HCT116 (cell line): ENCODE measurements at regions not wholly inside any gene's neighbourhood (a gene's known extent, or its start where the extent isn't known, plus 50 kb on each side); places are given as distances from the start of the nearest gene placed in this dataset.

Experiments
- ATAC-seq: fragments of 200-7000 bp; cut with Tn5 transposase; 2 replicates; pipeline ENCODE4 v1.9.1; 2020; ENCODE audit warnings: mild to moderate bottlenecking, moderate library complexity
- BruUV-seq: library from RNA; stranded (reverse); fragments of 400-500 nt; replicated peaks from 2 replicates; lab custom pipeline; 2021; lab: Mats Ljungman, UMichigan
- CTCF ChIA-PET: fragments of 300-600 bp; sonication (Branson Sonifier 250); formaldehyde crosslinking; loops from one replicate; lab custom pipeline; 2021; ENCODE audit warnings: antibody characterized with exemption; lab: Charles Lee
- POLR2A ChIA-PET: fragments of 300-600, 350-600 bp; sonication (Branson Sonifier 250); formaldehyde crosslinking; loops from one replicate; lab custom pipeline; 2021; ENCODE audit warnings: antibody characterized with exemption; lab: Charles Lee
- RAD21 ChIA-PET, 2 experiments: fragments of 300-600 bp; sonication (Branson Sonifier 250); formaldehyde crosslinking; loops; one replicate each; lab custom pipeline; 2023; ENCODE audit warnings: low total read pairs in 2 of 2; ENCODE audit not compliant: uncharacterized antibody in 2 of 2, unreplicated experiment in 2 of 2, low non-redundant PET in 1 of 2; lab: Charles Lee
- DNase-seq: peaks from one replicate; pipeline ENCODE4 v3.0.0-alpha.2; 2010; ENCODE audit warnings: low read depth, low spot score
- H2AFZ ChIP-seq: fragments of 200-600 bp; shearing (Covaris generic), sonication (generic); 2 replicates; pipeline ENCODE4 v1.6.1; 2017; ENCODE audit warnings: low read depth, mixed run types, mixed read lengths, antibody characterized with exemption, low read length; ENCODE audit not compliant: poor library complexity, severe bottlenecking
- H3K27ac ChIP-seq: 2 replicates; pipeline ENCODE4 v1.5.1; 2012; ENCODE audit warnings: low read depth, low read length
- H3K27me3 ChIP-seq: fragments of 200-600 bp; sonication (generic); 2 replicates; pipeline ENCODE4 v1.6.1; 2016; ENCODE audit warnings: mixed run types, low read length, mixed read lengths; ENCODE audit not compliant: insufficient read depth
- H3K36me3 ChIP-seq, 2 experiments: fragments of 200-500 bp in 1 of 2; fragments of 200-600 bp in 1 of 2; sonication (Bioruptor generic) in 1 of 2; sonication (generic) in 1 of 2; 2 replicates each; pipeline versions ENCODE4 v1.5.1 to v1.6.1; 2014 to 2016; ENCODE audit warnings: low read length in 2 of 2, inconsistent platforms in 1 of 2, mixed read lengths in 1 of 2, mixed run types in 1 of 2; ENCODE audit not compliant: insufficient read depth in 2 of 2, control insufficient read depth in 1 of 2
- H3K4me1 ChIP-seq, 2 experiments: fragments of 200-600 bp in 1 of 2; sonication (generic) in 1 of 2; 2 replicates each; pipeline versions ENCODE4 v1.5.1 to v1.6.1; 2012 to 2017; ENCODE audit warnings: low read length in 2 of 2, inconsistent platforms in 1 of 2, mild to moderate bottlenecking in 1 of 2, mixed read lengths in 1 of 2, mixed run types in 1 of 2, moderate library complexity in 1 of 2; ENCODE audit not compliant: insufficient read depth in 2 of 2, control insufficient read depth in 1 of 2
- H3K4me2 ChIP-seq: fragments of 200-600 bp; sonication (generic); 2 replicates; pipeline ENCODE4 v1.6.1; 2017; ENCODE audit warnings: mixed run types, low read length, mixed read lengths
- H3K4me3 ChIP-seq, 2 experiments: fragments of 200-600 bp in 1 of 2; sonication (generic) in 1 of 2; replicated peaks in 1 of 2; 2 replicates each; pipeline ENCODE4 v1.5.1; 2011 to 2016; ENCODE audit warnings: low read length in 2 of 2, control low read depth in 1 of 2, low read depth in 1 of 2, mild to moderate bottlenecking in 1 of 2, mixed read lengths in 1 of 2, mixed run types in 1 of 2
- H3K79me2 ChIP-seq: fragments of 200-600 bp; sonication (generic); 2 replicates; pipeline ENCODE4 v1.6.1; 2017; ENCODE audit warnings: mild to moderate bottlenecking, mixed run types, low read length, moderate library complexity, mixed read lengths; ENCODE audit not compliant: insufficient read depth
- H3K9ac ChIP-seq: fragments of 200-600 bp; sonication (generic); 2 replicates; pipeline ENCODE4 v1.6.1; 2016; ENCODE audit warnings: low read length, mixed read lengths
- H3K9me2 ChIP-seq: fragments of 200-600 bp; sonication (generic), shearing (Covaris generic); 2 replicates; pipeline ENCODE4 v1.6.1; 2017; ENCODE audit warnings: mixed run types, mild to moderate bottlenecking, moderate library complexity; ENCODE audit not compliant: insufficient read depth
- H3K9me3 ChIP-seq, 2 experiments: fragments of 200-500 bp in 1 of 2; fragments of 200-600 bp in 1 of 2; sonication (Bioruptor generic) in 1 of 2; sonication (generic) in 1 of 2; 2 replicates each; pipeline ENCODE4 v1.6.1; 2014 to 2017; ENCODE audit warnings: low read length in 2 of 2, mixed read lengths in 2 of 2, inconsistent platforms in 1 of 2, low read depth in 1 of 2, mild to moderate bottlenecking in 1 of 2, mixed run types in 1 of 2, moderate library complexity in 1 of 2; ENCODE audit not compliant: control insufficient read depth in 1 of 2, insufficient read depth in 1 of 2
- H4K20me1 ChIP-seq: fragments of 200-600 bp; sonication (generic), shearing (Covaris generic); 2 replicates; pipeline ENCODE4 v1.6.1; 2017; ENCODE audit warnings: mixed run types, mild to moderate bottlenecking, moderate library complexity; ENCODE audit not compliant: insufficient read depth
- ATF3 ChIP-seq: IDR thresholded peaks from 2 replicates; pipeline ENCODE4 v1.6.1; 2012
- CEBPB ChIP-seq: IDR thresholded peaks from 2 replicates; pipeline ENCODE4 v1.6.1; 2012; ENCODE audit warnings: low read depth
- EZH2phosphoT487 ChIP-seq: fragments of 200-600 bp; IDR thresholded peaks from 2 replicates; pipeline ENCODE4 v1.6.1; 2018; ENCODE audit warnings: antibody characterized with exemption, borderline replicate concordance
- FOSL1 ChIP-seq: IDR thresholded peaks from 2 replicates; pipeline ENCODE4 v1.6.1; 2012; ENCODE audit warnings: low read depth
- POLR2AphosphoS5 ChIP-seq: IDR thresholded peaks from 2 replicates; pipeline ENCODE4 v1.6.1; 2011; ENCODE audit warnings: mild to moderate bottlenecking, low read depth, low read length, moderate library complexity
- SIN3A ChIP-seq: IDR thresholded peaks from 2 replicates; pipeline ENCODE4 v1.6.1; 2012; ENCODE audit warnings: low read depth
- SP1 ChIP-seq: IDR thresholded peaks from 2 replicates; pipeline ENCODE4 v1.6.1; 2012; ENCODE audit warnings: low read depth
- ZFX ChIP-seq: fragments of 450-650 bp; IDR thresholded peaks from 2 replicates; pipeline ENCODE4 v1.6.1; 2017
- ZNF274 ChIP-seq: fragments of 200-500 bp; sonication (Bioruptor generic); IDR thresholded peaks from 2 replicates; pipeline ENCODE4 v1.6.1; 2014; ENCODE audit warnings: mild to moderate bottlenecking, low read depth, low read length, inconsistent platforms
- intact Hi-C: fragments of 100-400 bp; cut with micrococcal nuclease; formaldehyde crosslinking; loops from 2 replicates; pipeline ENCODE4 v1.10.0; 2022
- TF ChIP-seq, protein P1 (sequence below): IDR thresholded peaks from 2 replicates; pipeline ENCODE4 v1.6.1; 2012; ENCODE audit warnings: low read depth
- TF ChIP-seq, protein P2 (sequence below): IDR thresholded peaks from 2 replicates; pipeline ENCODE4 v1.6.1; 2012

GRCh38 chr18:78150590-78150989 lies 829.0 kb upstream of the SALL3 start (continued):
- TF ChIP-seq, protein P1, sequence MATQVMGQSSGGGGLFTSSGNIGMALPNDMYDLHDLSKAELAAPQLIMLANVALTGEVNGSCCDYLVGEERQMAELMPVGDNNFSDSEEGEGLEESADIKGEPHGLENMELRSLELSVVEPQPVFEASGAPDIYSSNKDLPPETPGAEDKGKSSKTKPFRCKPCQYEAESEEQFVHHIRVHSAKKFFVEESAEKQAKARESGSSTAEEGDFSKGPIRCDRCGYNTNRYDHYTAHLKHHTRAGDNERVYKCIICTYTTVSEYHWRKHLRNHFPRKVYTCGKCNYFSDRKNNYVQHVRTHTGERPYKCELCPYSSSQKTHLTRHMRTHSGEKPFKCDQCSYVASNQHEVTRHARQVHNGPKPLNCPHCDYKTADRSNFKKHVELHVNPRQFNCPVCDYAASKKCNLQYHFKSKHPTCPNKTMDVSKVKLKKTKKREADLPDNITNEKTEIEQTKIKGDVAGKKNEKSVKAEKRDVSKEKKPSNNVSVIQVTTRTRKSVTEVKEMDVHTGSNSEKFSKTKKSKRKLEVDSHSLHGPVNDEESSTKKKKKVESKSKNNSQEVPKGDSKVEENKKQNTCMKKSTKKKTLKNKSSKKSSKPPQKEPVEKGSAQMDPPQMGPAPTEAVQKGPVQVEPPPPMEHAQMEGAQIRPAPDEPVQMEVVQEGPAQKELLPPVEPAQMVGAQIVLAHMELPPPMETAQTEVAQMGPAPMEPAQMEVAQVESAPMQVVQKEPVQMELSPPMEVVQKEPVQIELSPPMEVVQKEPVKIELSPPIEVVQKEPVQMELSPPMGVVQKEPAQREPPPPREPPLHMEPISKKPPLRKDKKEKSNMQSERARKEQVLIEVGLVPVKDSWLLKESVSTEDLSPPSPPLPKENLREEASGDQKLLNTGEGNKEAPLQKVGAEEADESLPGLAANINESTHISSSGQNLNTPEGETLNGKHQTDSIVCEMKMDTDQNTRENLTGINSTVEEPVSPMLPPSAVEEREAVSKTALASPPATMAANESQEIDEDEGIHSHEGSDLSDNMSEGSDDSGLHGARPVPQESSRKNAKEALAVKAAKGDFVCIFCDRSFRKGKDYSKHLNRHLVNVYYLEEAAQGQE = no peak

DNA sequence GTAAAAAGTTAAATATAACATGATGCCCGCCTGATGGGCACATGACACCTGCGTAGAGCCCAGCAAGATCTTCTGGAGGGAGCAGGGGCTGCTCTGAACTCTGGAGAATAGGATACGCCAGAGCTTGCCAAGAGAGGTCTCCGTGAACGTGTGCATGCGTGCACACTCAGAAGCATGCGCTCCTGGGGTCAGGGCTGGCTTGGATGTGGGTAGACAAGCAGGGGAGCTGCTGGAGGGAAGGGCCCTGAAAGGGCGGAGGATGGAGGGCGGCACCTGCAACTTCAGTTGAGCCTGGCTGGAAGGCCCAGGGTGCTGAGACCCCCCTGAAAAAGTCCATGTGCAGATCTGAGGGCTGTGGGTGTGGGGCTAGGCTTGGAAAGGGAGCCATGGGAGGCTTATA lies 828.4 kb upstream of the SALL3 start:
- no peaks in the 10 kb centered on the region for H4K20me1 ChIP-seq
- ATAC-seq (no peak), DNase-seq (no peak)
- no peak overlapping the region for H3K4me3 ChIP-seq
- H3K27ac ChIP-seq = no peak overlapping the region
- peaks cover 15 to 18% of the 10 kb centered on the region in 2 experiments; a peak in 3 of 4 replicates for H3K9me3 ChIP-seq
- no peaks in the 10 kb centered on the region for H3K27me3 ChIP-seq
- no peak overlapping the region for H2AFZ ChIP-seq
- no peaks in the 10 kb centered on the region for H3K36me3 ChIP-seq
- intact Hi-C loops = no loop called here
- ChIA-PET CTCF (no interaction called here), POLR2A (no interaction called here), RAD21 (no interaction called here)
- no TSS peak for BruUV-seq
- H3K4me1 ChIP-seq = no peaks in the 10 kb centered on the region
- TF ChIP-seq EZH2phosphoT487 (no peak), ATF3 (no peak), POLR2AphosphoS5 (no peak), SIN3A (no peak), FOSL1 (no peak), ZNF274 (no peak), SP1 (no peak), ZFX (no peak), CEBPB (no peak)
- TF ChIP-seq, protein P2, sequence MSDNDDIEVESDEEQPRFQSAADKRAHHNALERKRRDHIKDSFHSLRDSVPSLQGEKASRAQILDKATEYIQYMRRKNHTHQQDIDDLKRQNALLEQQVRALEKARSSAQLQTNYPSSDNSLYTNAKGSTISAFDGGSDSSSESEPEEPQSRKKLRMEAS = no peak
- H3K4me2 ChIP-seq = no peak overlapping the region
- H3K9ac ChIP-seq = no peak overlapping the region
- H3K9me2 ChIP-seq = no peaks in the 10 kb centered on the region
- H3K79me2 ChIP-seq = no peaks in the 10 kb centered on the region
